HuH-7 (cell line): ENCODE measurements at regions not wholly inside any gene's neighbourhood (a gene's known extent, or its start where the extent isn't known, plus 50 kb on each side); places are given as distances from the start of the nearest gene placed in this dataset.

ENCODE experiments used
- DNase-seq: peaks from one replicate; pipeline ENCODE4 v3.0.0; 2011; ENCODE audit warnings: low spot score

- DNase-seq: no peak
Observed at GRCh38 chr13:85663856-85664255, 135.4 kb downstream of the SLITRK6 start.

GRCh38 chr13:85662186-85662585 is 137.0 kb downstream of the SLITRK6 start:
- no peak for DNase-seq

DNA sequence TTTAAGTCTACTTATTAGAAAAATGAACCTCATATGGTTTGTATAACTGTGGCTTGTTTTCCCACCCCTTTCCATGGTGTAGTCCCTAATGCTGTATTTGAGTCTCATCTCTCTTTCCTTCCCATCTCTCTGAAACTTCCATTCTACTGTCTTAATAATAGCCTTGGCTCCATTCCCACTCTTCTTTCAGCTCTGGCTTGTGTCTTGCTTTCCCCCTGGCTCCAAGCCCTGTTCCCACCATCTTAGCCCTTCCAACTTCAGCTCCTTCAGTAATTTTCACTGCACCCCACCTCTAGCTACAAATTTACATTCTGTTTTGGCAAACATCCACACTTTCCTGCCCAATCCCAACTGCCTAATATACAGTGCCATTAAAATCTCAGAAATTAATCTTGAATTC is 137.5 kb downstream of the SLITRK6 start:
- DNase-seq: no peak

GRCh38 chr13:85659493-85659892 is 139.7 kb downstream of the SLITRK6 start:
- no peak for DNase-seq

- no peak for DNase-seq
Observed at GRCh38 chr13:85657942-85658341, 141.3 kb downstream of the SLITRK6 start.

- no peak for DNase-seq
Observed at GRCh38 chr13:85655040-85655439, 144.2 kb downstream of the SLITRK6 start.

GRCh38 chr13:85654227-85654626 is 145.0 kb downstream of the SLITRK6 start:
- no peak for DNase-seq

- no peak for DNase-seq
Observed at GRCh38 chr13:85653681-85654080, 145.5 kb downstream of the SLITRK6 start.

GRCh38 chr13:85652491-85652890 is 146.7 kb downstream of the SLITRK6 start:
- no peak for DNase-seq

GRCh38 chr13:85651440-85651839 is 147.8 kb downstream of the SLITRK6 start:
- no peak for DNase-seq

DNA sequence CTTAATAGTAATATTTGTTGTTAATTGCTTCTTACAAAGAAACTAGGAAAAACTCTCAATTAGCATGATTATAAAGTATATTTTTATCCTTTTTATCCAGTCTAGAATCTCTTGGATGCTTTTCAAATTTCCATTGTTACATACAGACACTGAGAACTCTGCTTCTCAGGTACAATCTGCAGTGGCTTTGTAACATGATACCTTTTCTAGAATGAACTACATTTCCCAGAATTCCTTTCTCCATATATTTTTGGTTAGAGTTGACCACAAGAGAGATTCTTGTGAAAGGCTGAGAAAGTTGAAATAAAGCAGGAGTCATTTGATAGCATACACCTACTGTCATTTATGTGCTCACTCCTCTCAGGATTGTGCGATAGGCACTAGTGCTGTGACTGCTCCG is 148.6 kb downstream of the SLITRK6 start:
- no peak for DNase-seq

DNA sequence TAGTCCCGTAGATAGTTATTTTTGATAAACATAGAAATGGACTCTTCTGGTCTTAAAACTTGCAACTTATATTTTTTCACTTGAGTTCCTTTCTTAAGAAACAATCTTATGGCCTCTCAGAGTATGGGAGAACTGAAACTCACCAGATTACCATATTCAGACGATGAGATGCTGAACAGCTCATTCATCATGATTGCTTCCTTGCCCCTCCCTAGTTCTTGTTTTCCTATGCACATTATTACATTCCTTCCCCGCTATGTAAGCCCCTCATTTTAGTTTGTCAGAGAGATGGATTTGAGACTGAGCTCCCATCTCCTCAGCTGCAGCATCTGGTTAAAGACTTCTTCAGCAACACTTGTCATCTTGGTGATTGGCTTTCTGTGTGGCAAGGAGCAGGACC is 158.5 kb downstream of the SLITRK6 start:
- no peak for DNase-seq

DNA sequence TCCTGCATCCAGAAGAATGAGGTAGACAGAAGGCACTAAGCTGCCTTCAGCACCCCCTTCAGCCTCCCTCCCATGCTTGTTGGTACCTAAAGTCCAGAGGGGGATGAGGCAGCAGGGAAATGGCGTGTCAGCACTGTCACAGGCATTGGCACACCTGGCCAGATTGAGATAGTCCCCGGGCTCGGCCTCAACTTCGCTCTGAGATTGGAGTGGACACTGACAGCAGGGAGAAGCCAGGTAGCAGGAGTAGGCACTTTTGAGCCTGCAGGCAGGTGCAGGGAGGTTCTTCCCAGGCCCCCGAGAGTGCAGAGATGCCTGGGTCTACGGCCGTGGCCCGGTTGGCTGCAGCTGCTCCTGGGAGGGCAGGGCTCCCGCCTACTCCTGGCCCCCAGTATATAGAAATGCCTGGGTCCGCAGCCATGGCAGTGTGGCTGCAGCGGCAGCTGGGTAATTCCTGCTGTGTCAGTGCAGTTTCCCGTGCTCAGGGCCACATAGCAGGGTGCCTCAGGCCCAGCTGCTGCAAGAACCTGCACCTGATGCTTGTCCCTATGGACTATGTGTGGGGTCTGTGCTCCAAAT is 160.3 kb downstream of the SLITRK6 start:
- no peak for DNase-seq

DNA sequence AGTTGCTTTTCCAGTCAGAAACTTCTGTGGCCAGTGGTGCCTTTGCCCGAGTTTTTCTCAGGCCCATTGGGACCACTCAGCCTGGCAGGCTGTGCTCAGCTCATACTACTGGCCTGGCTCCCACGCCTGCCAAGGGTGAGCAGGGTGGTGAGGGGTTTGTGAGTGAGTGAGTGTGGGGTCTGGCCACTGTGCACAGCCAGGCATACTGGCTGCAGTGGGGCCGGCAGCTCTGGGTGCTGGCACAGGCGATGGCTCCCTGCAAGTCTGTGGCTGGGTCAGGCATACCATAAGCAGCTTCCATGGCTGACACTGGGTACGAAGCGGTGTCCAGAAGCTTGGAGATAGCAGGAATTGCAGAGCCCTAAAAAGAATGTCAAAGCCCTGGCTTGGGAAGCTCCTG is 161.0 kb downstream of the SLITRK6 start:
- no peak for DNase-seq

DNA sequence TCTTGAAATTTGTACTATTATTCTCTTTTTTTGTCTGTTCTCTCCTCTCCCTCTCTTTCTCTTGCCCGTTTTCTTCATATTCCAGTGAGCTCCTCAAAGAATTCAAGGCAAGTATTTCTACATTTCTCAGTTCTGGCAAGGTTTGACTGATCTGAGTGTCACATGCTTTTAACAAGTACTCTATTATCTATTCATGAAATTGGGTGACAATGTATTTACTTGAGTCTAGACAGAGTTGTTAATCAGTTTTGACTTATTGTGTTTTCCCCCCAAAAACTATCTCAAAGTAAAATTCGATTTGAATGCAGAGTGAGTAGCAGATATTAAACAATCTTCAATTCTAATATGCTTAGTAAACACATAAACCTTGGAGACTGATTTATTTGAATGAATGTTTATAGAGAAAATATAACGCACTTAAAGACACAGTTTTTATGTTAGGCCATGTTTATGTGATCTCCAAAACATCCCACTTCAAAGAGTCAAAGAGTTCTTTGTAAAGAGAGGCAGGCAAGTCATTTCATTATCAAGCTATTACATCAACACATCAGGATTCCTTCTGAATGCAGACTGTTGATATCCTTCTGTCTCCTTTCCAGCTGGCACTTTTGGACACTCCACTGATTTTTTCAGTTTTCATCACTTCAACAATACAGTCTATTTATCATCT is 166.6 kb downstream of the SLITRK6 start:
- no peak for DNase-seq

DNA sequence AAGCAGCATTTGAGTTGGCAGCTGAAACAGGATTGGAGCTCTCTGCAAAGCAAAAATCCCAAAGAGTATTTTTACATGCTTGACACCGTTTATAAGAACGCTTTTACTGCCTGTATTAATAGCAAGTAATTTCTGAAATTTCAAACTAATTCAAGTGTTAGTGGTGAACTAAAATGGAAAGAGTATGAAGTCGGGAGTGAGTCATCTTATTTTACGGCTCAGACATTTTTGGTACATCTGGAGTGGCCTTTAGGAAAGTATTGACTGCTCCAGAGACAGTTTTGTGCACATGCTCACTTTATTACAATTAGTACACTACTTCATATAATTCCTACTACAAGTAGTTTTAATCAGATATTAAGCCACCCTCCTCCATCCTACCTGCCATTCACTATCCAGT is 167.4 kb downstream of the SLITRK6 start:
- DNase-seq: no peak

DNA sequence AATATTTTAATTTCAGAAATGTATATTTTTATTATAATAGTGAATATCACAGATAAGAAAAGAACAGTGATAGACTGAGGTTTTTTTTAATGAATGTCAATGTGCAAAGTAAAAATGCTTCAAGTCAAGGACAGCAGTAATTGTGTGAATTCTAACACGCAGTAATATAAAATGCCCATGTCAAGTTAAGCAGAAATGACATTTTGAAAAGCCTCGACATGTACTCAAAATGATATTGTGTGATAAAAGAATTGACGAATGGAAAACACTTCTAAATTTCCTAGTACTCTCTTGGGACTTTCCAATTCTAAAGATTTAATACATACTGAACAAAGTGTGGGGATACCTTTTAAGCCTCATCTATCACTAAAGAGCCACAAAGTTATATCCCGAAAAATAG is 172.6 kb downstream of the SLITRK6 start:
- DNase-seq: no peak

DNA sequence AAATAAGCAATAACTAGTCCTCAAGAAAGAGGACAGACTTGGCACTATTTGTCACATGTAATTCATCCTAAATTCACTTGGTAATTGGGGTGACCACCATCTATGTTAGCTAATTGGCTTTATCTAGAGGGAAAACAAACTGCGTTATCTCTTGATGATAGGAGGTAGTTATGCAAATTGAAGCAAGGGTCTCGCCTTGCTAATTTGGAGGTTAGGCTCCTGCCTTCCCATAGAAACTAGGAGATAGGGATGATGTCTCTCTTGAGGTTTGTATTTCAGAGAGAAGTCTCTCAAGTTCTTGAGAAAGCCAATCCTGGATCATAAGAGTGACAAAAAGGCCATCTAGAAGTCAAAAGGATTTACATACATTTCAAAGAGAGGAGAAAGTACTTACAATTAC is 179.9 kb downstream of the SLITRK6 start:
- no peak for DNase-seq

- no peak for DNase-seq
Observed at GRCh38 chr13:85618521-85618920, 180.7 kb downstream of the SLITRK6 start.

DNA sequence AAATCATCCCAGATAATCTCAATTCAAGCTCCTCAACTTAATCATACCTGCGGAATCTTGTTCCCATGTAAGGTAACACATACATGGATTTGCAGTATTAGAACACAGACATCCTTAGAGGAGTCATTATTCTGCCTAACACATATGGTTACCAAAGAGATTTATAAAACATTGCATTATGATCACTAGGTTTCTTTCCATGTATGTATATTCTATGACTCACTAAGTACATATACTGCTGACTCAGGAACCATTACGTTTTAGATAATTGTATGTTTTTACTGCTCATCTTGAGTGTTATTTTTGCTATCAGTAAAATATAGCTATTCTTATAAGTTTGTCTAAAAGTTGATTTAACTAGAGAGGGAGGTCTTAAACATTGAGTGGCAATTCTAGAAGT is 182.9 kb downstream of the SLITRK6 start:
- DNase-seq: no peak

DNA sequence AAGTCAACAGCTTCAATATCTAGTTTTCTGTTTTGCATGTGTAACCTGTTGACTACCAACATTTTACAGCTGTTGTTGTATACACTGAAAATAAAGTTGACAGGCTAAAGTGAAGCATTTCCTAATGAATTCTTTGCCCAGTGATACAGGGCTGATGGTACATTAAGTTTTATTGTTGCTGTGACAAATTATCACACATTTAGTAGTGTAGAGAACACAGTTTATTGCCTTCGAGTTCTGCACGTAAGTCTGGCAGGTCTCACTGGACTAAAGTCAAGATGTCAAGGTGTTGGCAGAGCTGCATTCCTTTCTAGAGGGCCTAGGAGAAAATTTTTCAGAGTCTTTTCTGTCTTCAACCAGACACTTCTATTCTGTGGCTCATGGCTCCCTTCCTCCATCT is 184.2 kb downstream of the SLITRK6 start:
- no peak for DNase-seq

- DNase-seq: no peak
Observed at GRCh38 chr13:85610024-85610423, 189.2 kb downstream of the SLITRK6 start.

DNA sequence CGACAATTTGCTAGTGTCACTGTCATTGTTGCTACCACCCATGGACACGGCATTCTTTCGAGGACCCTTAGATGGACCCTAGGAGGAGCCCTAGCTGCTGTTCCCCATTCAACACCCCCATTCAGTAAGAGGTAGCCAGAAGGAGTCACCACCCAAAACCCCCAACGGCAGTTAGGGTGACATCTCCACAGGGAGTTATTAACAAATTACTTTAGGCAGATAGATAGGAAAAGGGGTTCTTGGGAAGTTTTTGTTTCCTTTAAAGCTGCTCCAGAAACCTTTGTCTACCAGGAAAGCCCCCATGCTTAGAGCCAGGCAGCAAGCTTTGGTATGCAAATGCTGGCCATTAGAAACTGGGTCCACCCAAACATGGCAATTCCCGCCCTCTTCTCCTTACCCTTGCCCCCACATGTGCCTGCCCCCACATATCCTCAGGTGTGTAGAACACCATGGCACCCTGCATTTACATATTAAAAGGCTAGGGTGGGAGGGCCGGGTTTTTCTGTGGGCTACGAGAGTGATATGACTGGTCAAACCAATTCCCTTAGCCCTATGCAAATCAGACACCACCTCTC is 190.9 kb downstream of the SLITRK6 start:
- no peak for DNase-seq

GRCh38 chr13:85603735-85604134 is 195.5 kb downstream of the SLITRK6 start:
- no peak for DNase-seq
